Activated gamma-delta T cell (primary cell): ENCODE measurements at regions not wholly inside any gene's neighbourhood (a gene's known extent, or its start where the extent isn't known, plus 50 kb on each side); places are given as distances from the start of the nearest gene placed in this dataset.

Experiments
- DNase-seq: peaks from one replicate; lab custom pipeline; 2025; lab: John Stamatoyannopoulos, UW

DNA sequence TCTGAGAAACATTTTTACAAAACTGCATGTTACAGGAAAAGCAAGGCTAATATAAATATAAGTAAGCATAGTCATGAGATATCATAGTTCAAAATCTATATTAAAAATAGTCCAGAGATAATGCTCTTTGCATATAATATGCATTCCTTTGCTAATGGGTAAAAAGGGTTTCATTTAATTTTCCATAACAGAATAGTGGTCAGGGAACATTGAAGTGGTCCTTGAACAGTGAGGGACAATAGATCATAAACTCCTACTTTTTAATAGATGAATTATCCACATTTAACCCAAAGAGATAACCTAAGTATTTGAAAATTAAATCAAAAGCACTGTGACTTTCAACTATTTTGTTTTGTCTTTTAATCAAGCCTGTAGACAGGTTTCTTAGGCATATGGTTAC is 243.1 kb upstream of the ADGRB3 start:
- DNase-seq, result no peak

DNA sequence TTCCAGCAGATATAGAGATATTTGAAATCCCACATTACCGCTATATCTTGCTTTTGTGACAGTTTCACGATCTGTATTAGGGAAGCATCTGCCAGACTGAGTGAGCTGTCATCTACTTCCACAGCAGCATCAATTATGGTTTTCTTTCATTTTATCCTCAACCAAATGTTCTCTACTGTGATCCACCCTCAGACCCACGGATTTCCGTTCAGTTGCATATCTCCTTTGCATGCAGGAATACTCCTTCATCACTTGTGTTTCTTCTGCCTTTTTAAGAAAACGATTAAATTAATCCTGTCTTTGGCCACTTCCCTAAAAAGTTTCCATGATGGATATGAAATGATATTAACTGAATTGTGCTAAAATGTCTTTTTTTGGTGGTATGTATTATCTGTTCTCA is 262.1 kb upstream of the ADGRB3 start:
- no peak for DNase-seq

DNA sequence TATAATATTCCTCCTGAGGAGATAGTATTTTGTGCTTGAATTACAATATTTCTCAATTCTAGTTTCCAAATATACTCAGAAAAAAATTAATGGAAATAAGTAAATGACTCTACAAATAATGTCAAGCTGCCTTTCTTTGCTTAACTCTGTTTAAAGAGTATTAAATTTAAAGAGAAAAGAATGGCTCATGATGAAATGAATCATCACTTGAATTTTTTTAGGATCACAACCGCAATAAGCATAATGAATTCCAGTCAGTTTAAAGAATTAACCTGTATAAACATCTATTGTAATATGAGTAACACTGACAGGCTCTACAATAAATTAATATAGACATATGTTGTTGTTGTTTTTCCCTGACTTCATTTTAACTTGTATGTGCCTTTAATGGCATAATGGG is 266.2 kb upstream of the ADGRB3 start:
- DNase-seq, result no peak

DNA sequence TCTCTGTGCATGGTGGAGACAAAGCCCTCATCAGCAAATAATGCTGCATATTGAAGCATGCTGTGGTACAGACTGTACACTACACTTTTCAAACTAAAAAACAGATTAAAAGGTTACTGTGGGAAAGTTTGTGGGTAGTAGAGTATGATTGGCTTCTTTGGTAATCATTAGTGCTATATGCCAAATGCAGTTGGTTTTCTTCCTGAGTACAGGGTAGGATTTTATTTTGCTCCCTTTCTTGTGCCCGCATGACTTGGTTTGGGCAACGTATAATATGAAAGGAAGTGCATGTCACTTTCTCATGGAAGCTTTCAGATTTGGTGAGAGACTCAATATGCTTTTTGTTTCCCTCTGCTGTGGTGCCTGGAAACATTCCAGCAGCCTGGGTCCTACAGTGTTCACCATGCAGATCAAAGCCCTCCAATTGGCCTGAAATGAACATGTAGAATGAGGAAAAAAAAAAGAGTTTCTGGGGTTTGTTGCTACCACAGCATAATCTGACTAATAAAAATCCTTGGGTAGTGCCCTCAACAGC is 270.7 kb upstream of the ADGRB3 start:
- DNase-seq, result no peak

DNA sequence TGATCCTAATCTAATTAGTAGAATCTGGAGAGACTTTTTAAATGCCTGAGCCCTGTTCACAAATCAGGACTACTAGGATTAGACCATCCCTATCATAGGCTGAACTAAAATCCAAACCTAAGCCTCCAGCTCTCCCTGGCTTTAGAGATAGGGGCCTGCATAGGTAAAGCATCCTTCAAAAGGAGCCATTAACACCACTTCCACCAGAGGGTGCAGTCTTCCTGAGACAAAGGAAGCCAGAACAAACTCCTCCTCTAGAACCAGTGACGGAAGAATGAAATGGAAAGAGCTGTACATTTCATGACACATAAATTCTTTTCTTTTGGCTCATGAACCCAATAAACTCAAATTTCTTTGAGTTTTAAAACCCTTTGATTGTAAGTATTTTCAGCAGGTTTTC is 291.2 kb upstream of the ADGRB3 start:
- no peak for DNase-seq

DNA sequence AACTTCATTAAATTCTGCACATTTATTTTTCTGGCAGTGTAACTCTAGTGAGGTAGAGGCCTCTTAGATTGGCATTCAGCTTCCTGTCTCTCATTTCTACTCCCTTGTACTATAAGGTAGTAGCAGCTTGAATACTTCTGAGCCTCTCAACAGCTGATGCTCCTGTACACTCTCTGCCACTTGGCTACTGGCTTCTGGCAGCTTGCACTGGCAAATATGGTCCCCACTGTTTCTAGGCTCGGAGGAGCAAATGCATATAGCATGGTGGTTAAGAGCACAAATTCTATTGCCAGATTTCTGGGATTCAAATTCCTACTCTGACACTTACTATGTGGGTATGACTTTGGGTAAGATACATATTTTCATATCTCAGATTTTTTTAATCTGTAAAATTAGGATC is 292.8 kb upstream of the ADGRB3 start:
- DNase-seq, result no peak

DNA sequence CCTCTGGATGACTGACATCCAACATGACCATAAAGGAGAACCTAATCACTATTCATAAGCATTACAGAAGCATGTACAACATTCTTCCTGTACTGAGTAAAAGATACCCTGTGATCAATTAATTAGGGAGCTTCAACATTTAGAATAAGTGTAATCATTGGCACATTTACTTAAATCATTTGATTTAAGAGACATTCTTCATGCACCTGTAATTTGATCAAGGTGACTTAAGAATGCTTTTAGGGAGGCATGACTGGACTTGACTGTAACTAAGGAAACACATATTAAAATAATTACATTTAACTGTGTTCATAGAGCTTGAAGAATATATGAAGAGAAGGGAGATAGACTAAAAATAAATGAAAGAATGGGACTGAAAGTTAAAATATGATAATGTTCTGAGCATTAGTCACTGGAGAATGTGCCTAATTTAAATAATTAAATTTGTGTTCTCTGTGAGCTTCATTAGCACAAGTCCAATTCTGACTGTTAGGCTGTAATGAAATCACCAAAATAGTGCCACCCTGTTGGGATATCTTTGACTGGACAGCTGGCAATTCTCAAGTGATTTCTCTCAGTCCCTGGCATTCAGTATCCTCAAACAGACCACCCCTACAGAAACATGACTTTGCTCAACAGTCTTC is 295.5 kb upstream of the ADGRB3 start:
- no peak for DNase-seq

DNA sequence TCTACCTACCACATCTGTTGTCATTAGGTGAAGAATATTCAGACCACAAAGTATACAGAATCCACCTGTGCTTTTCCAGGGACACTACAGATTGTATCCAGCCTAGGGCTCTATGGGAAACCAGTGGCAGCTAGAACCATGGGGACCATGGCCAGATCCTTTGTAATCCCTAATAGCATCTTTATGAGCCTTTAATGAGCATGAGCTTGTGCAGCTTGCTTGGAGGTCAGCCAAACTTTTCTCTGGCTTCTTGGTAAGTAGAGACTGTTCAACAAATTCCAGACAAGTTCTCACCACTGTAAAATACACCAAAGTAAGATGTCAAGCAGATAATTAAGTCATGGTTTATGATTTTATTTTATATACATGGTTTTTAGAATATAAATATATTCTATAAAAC is 301.6 kb upstream of the ADGRB3 start:
- DNase-seq, result no peak

DNA sequence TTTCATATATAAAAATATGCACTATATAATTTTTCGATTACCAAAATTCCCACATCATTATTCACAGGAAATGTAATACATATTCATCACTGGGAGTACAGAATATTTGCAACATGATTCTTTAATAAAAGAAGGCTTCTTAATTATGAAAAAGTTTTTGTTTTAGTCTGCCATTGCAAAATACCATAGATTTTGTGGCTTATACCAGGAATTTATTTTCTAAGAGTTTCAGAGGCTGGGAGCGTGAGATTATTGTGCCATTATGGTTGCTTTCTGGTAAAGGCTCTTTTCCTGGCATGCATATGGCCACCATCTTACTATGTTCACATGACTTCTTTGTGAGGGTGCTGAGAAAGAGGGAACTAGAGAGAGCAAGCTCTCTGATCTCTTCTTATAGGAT is 306.9 kb upstream of the ADGRB3 start:
- DNase-seq, result no peak

DNA sequence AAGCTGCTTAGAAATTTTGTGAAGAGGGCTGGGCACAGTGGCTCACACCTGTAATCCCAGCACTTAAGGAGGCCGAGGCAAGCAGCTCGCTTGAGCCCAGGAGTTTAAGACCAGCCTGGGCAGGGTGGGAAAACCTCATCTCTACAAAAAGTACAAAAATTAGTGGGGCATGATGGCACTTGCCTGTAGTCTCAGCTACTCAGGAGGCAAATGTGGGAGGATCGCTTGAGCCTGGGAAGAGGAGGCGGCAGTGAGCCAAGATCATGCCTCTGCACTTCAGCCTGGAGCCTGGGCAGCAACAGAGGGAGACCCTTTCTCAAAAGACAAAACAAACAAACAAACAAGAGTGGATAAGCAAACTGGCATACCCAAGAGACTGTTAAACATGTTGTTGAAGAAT is 308.3 kb upstream of the ADGRB3 start:
- no peak for DNase-seq

DNA sequence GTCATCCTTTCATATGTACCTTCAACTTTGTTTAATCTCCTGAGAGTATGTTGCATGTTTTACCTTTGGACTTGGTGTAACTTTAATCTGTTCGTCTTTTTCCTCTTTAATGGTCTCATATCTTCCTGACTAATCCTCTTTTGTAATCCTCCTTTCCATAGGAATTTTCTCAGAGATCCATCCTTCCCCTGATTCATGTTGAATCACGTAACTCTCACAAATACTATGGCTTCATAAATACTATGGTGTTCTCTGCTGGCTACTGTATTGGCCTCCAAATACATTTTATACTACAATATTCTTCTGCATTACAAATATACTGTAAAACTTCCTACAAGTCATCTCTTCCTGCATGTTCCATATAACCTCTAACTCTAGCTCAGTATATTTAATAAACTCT is 317.7 kb upstream of the ADGRB3 start:
- DNase-seq, result no peak

DNA sequence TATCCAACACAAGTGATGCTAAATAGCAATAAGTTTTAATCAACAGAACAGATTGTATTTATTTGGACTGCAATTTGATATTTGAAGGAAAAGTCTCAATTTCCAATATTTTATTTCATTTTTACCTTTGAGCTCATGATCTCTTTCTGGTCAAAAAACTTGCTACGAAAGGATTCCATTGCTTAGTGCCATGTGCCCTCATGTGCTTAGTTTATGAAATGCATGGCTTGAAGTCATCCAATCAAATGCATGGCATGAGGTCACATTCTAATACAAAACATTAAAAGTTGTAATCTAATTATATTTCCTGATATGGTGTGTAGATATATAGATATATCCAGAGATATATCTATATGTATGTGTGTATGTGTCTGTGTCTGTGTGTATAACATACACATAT is 321.2 kb upstream of the ADGRB3 start:
- DNase-seq, result no peak

DNA sequence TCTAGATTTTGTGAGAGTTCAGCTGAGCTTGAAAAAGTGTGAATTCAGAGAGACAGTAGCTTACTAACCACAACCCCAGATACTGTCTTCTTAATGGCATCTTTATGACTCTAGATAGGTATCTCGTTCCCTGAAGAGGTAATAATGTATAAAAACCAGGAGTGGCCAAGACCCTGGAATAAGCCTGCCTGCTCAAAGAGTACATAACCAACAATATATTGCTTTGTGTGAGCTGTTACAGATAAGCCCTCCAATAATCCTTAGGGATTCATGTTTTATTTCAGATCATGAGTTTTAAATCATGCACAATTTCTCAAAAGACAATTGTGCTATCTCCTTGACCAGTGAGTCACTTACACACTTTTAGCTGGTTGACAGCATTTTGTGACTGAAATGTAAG is 327.8 kb upstream of the ADGRB3 start:
- DNase-seq, result no peak

DNA sequence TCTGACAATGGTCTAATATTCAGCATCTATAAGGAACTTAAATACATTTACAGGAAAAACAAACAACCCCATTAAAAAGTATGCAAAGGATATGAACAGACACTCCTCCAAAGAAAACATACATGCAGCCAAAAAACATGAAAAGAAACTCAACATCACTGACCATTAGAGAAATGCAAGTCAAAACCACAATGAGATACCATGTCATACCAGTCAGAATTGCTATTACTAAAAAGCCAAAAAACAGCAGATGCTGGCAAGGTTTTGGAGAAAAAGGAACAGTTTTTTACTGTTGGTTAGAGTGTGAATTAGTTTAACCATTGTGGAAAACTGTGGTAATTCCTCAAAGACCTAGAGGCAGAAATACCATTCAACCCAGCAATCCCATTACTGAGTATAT is 339.0 kb upstream of the ADGRB3 start:
- no peak for DNase-seq

DNA sequence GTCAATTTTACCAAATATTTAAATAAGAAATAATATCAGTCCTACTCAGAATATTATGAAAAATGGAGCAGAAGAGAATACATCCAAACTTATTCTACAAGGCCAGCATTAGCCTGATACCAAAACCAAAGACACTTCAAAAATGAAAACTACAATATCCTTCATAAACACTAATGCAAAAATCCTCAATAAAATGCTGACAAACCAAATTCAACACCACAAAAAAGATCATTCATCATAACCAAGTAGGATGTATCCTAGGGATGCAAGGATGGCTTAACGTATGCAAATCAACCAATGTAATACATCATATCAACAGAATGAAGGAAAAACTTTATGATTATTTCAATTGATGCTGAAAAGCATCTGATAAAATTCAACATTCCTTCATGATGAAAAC is 352.4 kb upstream of the ADGRB3 start:
- DNase-seq, result no peak

DNA sequence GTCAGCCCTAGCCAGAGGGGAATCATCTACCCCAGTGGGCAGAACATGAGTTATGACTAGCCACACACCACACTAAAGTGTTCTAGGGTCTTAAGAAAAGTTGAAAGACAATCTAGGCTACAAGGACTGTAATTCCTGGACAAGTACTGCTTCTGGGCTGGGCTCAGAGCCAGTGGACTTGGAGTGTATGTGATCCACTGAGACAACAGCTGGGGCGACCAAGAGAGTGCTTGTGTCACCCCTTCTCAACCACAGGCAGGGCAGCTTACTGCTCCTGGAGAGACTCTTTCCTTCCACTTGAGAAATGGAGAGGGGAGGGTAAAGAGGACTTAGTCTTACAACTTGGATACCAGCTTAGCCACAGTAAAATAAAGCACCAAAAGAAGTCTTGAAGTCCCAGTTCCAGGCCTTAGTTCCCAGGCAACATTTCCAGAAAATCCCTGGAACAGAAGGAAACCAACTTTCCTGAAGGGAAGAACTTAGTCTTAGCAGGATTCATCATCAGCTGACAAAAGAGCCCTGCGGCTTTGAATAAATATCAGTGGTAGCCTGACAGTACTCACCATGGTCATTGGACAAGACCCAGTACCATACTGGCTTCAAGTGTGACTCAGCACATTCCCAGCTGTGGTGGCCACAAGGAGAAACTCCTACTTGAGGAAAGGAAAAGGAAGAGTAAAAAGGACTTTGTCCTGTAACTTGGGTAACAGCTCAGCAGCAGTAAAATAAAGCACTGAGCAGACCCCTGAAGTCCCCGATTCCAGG is 355.1 kb upstream of the ADGRB3 start:
- DNase-seq, result no peak

DNA sequence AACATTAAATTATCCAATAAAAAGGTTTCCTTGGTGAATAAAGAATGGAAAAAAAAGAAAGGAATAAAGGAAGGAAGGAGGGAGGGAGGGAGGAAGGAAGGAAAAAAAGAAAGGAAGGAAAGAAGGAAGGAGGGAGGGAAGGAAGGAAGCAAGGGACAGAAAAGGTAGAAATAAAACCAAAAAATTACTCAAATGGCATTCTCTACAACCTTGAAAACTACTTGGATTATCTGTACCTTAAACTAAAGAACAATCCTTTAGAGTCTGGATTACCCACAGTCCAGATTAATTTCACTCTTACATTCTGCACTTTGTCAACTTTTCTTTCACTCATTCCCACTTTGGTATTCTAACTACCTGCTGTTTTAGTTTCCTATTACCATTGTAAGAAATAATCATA is 361.8 kb upstream of the ADGRB3 start:
- no peak for DNase-seq

DNA sequence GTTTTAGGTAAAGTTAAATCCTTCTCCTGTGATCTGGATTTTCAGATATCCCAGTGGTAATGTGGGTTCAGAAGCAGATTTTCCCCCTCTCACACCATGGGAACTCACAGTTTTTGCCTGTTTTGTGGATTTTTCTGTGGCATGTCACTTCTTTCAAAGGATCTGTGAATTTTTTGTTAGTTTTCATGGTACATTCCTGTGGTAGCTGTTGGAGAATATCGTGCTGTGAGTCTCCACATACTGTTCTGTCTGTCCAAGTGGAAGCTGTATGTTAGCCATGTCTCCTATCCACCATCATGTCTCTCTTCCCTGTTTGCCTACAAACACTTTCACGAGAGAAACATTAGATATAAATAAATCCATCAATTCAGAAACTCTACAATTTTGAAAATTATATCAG is 378.7 kb upstream of the ADGRB3 start:
- no peak for DNase-seq

DNA sequence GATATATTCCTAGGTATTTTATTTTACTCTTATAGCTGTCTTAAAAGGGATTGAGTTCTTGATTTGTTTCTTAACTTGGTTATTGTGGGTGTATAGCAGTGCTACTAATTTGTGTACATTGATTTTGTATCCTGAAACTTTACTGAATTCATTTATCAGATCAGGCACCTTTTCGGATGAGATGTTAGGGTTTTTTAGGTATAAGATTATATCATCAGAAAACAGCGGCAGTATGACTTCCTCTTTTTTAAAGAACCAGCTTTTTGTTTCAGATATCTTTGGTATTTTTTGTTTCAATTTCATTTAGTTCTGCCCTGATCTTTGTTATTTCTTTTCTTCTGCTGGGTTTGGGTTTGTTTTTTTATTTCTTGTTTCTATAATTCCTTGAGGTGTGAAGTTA is 382.4 kb upstream of the ADGRB3 start:
- no peak for DNase-seq

DNA sequence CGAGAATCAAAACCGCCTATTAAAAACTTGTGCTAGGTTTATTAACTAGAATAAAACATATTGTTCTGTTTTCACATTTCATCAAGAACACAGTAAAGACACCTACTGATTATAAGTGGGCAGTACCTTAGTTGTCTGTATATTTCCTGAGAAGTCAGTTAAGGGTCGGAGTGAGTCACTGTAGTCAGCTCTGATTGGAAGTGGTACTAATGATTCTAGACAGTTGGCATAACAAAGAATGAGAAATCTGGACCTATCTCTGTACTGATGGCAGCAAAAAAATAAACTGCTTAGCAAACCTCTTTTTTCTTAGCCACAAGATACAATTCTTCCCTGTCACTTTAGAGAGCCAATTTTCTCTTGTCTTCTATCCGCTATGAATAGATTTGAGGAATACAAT is 387.3 kb upstream of the ADGRB3 start:
- no peak for DNase-seq

DNA sequence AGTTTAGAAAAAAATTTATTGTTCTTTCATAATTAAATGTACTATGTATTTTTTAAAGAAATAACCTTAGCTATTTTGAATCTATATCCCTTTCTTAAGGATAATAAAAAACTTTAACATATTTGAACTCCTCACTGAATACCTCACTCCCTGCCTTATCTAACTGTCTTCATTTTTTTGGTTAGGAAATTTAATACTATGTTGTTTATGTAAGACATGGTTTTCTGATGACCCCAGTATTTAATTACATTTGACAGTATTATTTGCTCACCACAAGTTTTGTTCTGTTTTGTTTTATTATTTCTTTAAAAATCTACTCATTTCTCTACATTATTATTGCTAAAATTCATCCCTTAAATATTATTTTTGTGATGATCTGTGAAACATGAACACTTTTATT is 394.4 kb upstream of the ADGRB3 start:
- no peak for DNase-seq

DNA sequence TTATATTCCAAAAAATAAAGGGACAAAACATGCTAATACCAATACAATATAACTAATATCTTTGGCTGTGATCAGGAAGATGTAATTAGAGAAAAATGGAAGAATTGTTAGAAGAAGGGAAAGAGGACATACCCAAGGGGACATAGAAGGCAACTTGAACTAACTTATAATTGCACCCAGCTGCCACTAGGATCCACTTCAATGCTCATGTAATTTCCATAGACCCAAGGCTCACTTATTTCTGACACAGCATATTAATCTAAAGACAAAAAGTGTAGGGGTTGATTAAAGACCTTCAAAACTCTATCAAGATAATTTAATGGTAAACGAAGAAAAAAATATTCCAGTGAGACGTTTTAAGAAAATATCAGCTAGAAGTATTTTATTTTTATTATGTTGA is 396.0 kb upstream of the ADGRB3 start:
- DNase-seq, result no peak

DNA sequence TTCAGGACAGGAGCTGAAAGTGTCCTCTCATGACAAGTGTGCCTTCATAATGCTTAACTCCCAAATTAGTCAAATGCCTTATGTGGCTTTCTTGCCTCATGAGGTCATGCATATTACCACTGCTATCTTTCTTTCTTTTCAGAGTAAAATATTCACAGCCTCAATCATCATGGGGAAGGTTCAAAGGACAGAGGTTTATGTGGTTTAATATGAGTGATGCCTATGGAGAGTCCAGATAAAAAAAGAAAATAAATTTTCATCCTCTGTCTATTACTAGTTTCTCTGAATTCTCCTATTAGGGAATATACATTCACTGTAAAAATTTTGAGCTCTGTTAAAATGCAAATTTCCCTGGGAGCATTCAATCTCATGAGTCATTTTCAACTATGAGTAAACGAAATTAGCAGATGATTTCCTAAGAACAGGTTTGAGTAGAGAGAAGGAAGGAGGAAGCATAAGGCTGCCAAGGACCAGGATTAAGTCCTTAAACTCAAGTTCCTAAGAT is 396.9 kb upstream of the ADGRB3 start:
- no peak for DNase-seq

DNA sequence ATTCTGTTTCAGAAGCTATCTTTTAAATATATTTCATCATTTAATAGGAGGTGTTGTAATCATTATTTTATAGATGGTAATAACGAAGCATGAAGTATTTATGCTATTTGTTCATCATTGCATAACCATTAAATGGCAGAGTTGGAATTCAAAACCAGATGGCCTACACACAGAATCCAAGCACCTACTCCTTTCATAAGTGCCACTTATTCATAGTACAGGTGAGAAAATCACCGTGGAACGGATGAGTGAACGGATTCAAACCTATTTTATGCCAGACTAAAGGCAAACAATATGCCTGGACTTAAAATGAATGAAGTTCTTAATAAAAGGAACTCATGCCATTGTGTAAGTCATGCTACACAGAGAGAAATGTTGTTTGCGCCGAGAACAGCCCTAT is 397.9 kb upstream of the ADGRB3 start:
- no peak for DNase-seq
